Gastrocnemius medialis (tissue), 4 donors: ENCODE measurements at regions not wholly inside any gene's neighbourhood (a gene's known extent, or its start where the extent isn't known, plus 50 kb on each side); places are given as distances from the start of the nearest gene placed in this dataset.

ENCODE experiments used
- ATAC-seq, 2 donors: fragments of 150-250 bp; one replicate each; pipeline ENCODE4 v1.9.1; 2016
- DNase-seq, 2 donors: peaks; one replicate each; pipeline ENCODE4 v3.0.0-alpha.2; 2019
- H3K27ac ChIP-seq, 4 donors: fragments of 200-600 bp; sonication (generic); 1 replicate in 1 of 4; 2 replicates in 3 of 4; pipeline ENCODE4 v1.5.1; 2016 to 2018; ENCODE audit warnings: mild to moderate bottlenecking in 2 of 4, moderate library complexity in 1 of 4
- H3K27me3 ChIP-seq, 3 donors: fragments of 200-600 bp; sonication (generic) in 2 of 3; 1 replicate in 1 of 3; 2 replicates in 2 of 3; pipeline versions ENCODE4 v1.5.1 to v1.6.0; 2016 to 2019; ENCODE audit warnings: mild to moderate bottlenecking in 1 of 3, moderate library complexity in 1 of 3
- H3K36me3 ChIP-seq, 2 donors: fragments of 200-600 bp; sonication (generic) in 1 of 2; one replicate each; pipeline ENCODE4 v1.5.1; 2017 to 2018
- H3K4me1 ChIP-seq, 2 donors: fragments of 200-600 bp; sonication (generic) in 1 of 2; one replicate each; pipeline ENCODE4 v1.5.1; 2016 to 2017; ENCODE audit warnings: mild to moderate bottlenecking in 2 of 2
- H3K4me3 ChIP-seq, 4 donors: fragments of 200-600 bp; sonication (generic) in 3 of 4; 1 replicate in 1 of 4; 2 replicates in 3 of 4; pipeline ENCODE4 v1.5.1; 2016 to 2019; ENCODE audit warnings: mild to moderate bottlenecking in 2 of 4
- H3K9me3 ChIP-seq, 3 donors: fragments of 200-600 bp; sonication (generic) in 2 of 3; 1 replicate in 1 of 3; 2 replicates in 2 of 3; pipeline ENCODE4 v1.5.1; 2016 to 2019
- POLR2A ChIP-seq, 2 donors: fragments of 450-650 bp; IDR thresholded peaks; one replicate each; pipeline ENCODE4 v1.6.1; 2017; ENCODE audit warnings: antibody characterized with exemption in 2 of 2, mild to moderate bottlenecking in 2 of 2, moderate library complexity in 2 of 2
- in situ Hi-C, 4 donors: fragments of 200-750 bp; cut with MboI; loops; one replicate each; pipeline versions ENCODE4 v1.15.0 to v1.8.0; 2017; ENCODE audit warnings: low sequenced_read_pairs in 4 of 4
- intact Hi-C: fragments of 100-400 bp; cut with DNase I; formaldehyde crosslinking; loops from one replicate; pipeline ENCODE4 v1.15.1; 2023; ENCODE audit warnings: low total_unique reads
- TF ChIP-seq, protein P1 (sequence below), 5 experiments: fragments of 450-650 bp in 3 of 5; fragments of 200-600 bp in 2 of 5; sonication (generic) in 2 of 5; IDR thresholded peaks in 4 of 5; conservative IDR thresholded peaks in 1 of 5; 1 replicate in 4 of 5; 2 replicates in 1 of 5; pipeline ENCODE4 v1.5.1; 2016 to 2019; ENCODE audit warnings: antibody characterized with exemption in 5 of 5, mild to moderate bottlenecking in 3 of 5, moderate library complexity in 3 of 5

DNA sequence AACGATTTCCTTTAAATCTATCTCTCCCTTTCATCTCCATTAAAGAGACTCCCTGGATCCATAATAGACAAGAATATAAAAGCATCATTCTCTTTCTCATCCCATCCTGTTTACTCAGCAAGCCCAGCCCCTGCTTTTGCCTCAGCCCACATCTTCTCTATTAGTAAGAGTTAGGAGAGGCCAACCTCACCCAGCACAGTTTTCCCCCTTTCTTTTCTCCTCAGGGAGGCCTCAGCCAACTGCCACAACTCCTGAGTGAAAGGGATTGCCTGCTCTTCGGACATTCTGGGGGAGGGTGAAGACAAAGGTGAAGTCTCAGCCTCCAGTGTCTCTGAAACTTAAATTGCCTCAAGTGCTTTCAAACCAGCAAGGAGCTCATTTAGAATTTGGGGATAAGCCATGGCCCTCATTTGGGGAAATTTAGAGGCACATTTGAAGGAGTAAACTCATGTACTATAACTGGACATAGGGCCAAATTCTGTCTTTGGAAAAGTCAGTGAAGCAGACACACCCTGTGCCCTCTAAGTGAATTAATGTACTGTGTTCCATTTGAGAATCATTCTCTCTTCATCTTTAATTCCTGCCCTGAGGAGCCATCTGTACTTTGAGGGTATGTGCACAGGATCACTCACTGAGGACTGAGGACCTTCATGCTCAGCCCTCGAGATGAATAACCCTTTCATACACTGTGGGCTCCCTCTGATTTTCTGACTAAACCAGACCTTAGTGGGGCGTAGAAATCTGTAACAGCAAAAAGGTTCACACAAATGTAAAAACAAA, 82.5 kb downstream of the SOX2 start:
- Histone ChIP-seq H3K36me3 (no peaks in the 10 kb centered on the region), H3K4me3 (no peak overlapping the region), H3K9me3 (no peaks in the 10 kb centered on the region), H3K27me3 (no peaks in the 10 kb centered on the region), H3K4me1 (no peaks in the 10 kb centered on the region), H3K27ac (no peak overlapping the region)
- ATAC-seq (no peak), DNase-seq (no peak)
- in situ Hi-C loops: no loop called here
- intact Hi-C loops: no loop called here
- no peak for TF ChIP-seq POLR2A (IDR thresholded peaks at IDR 0.05)
- TF ChIP-seq, protein P1, sequence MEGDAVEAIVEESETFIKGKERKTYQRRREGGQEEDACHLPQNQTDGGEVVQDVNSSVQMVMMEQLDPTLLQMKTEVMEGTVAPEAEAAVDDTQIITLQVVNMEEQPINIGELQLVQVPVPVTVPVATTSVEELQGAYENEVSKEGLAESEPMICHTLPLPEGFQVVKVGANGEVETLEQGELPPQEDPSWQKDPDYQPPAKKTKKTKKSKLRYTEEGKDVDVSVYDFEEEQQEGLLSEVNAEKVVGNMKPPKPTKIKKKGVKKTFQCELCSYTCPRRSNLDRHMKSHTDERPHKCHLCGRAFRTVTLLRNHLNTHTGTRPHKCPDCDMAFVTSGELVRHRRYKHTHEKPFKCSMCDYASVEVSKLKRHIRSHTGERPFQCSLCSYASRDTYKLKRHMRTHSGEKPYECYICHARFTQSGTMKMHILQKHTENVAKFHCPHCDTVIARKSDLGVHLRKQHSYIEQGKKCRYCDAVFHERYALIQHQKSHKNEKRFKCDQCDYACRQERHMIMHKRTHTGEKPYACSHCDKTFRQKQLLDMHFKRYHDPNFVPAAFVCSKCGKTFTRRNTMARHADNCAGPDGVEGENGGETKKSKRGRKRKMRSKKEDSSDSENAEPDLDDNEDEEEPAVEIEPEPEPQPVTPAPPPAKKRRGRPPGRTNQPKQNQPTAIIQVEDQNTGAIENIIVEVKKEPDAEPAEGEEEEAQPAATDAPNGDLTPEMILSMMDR (IDR thresholded peaks at IDR 0.05 in 4 of 5, conservative IDR thresholded peaks at IDR 0.05 in 1 of 5): no peak

DNA sequence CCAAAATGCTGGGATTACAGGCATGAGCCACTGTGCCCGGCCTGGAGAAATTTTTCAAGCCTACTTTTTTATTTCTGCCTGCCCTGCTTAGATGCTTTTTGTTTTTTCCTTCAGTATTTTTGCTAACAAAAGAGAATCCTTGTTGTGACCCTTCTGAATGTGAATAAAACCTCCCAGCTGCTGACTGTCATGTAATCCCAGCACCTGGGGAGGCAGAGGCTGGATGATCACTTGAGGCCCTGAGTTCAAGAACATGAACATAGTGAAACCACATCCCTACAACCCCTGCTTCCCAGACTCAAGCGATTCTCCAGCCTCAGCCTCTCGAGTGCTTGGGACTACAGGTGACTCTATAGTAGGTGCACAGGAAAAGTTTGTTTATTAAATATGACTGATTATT, 84.9 kb downstream of the SOX2 start:
- ATAC-seq: no peak
- in situ Hi-C loops (no loop called here), intact Hi-C loops (no loop called here)
- Histone ChIP-seq H3K4me3 (no peak overlapping the region), H3K27me3 (no peaks in the 10 kb centered on the region), H3K4me1 (no peaks in the 10 kb centered on the region), H3K36me3 (no peaks in the 10 kb centered on the region), H3K27ac (no peak overlapping the region), H3K9me3 (no peaks in the 10 kb centered on the region)
- TF ChIP-seq, protein P1 (IDR thresholded peaks at IDR 0.05 in 4 of 5, conservative IDR thresholded peaks at IDR 0.05 in 1 of 5): no peak
- no peak for TF ChIP-seq POLR2A (IDR thresholded peaks at IDR 0.05)
- DNase-seq: no peak

DNA sequence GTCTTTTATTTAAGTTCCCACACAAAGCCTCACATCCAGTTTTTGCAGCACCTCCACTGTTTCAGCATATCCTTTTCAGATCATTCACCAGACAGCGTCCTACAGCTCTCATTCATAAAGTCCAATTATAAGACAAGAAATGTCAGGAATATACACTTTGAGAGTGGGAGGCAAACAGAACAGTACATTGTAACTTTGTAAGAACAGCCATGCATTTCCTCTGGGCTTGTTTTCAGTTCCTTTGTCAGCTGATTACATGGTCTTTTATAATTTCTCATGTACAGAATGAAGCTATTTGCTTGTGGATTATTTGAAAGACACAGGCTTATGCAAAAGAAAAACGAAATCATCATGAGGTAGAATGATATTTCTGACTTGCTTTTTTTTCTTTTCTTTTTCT, 85.7 kb downstream of the SOX2 start:
- in situ Hi-C loops (no loop called here), intact Hi-C loops (no loop called here)
- Histone ChIP-seq H3K36me3 (no peaks in the 10 kb centered on the region), H3K27me3 (no peaks in the 10 kb centered on the region), H3K4me3 (no peak overlapping the region), H3K9me3 (no peaks in the 10 kb centered on the region), H3K4me1 (no peaks in the 10 kb centered on the region), H3K27ac (no peak overlapping the region)
- TF ChIP-seq, protein P1 (IDR thresholded peaks at IDR 0.05 in 4 of 5, conservative IDR thresholded peaks at IDR 0.05 in 1 of 5): no peak
- TF ChIP-seq POLR2A (IDR thresholded peaks at IDR 0.05): no peak
- no peak for DNase-seq
- no peak for ATAC-seq

DNA sequence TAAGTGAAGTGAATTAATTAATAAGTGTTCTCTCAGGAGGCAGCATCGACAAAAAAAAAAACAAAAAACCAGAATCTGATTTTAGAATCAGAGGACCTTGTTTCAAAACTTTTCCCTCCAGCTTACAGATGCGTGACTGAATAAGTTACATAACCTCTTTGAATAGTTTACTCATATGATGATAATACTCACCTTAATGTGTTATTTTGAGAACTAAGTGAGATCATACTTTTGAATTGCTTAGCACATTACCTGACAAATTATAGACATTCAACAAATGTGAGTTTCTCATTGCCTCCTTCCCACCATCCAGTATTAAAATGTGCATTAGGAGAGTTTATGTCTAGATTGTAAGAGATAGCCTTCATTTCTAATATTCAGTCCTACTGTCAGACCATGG, 94.0 kb downstream of the SOX2 start:
- H3K9me3 ChIP-seq: no peaks in the 10 kb centered on the region

More for the DNA sequence above, 94.0 kb downstream of the SOX2 start:
- Histone ChIP-seq H3K27me3 (no peaks in the 10 kb centered on the region), H3K27ac (no peak overlapping the region), H3K4me1 (no peaks in the 10 kb centered on the region), H3K36me3 (no peaks in the 10 kb centered on the region), H3K4me3 (no peak overlapping the region)
- DNase-seq (no peak), ATAC-seq (no peak)
- intact Hi-C loops: no loop called here
- no peak for TF ChIP-seq POLR2A (IDR thresholded peaks at IDR 0.05)
- TF ChIP-seq, protein P1 (IDR thresholded peaks at IDR 0.05 in 4 of 5, conservative IDR thresholded peaks at IDR 0.05 in 1 of 5): no peak
- in situ Hi-C loops: no loop called here
